MM.1S (cell line): ENCODE measurements at regions not wholly inside any gene's neighbourhood (a gene's known extent, or its start where the extent isn't known, plus 50 kb on each side); places are given as distances from the start of the nearest gene placed in this dataset.

Source experiments
- EZH2 ChIP-seq: fragments of 300-600 bp; sonication (generic); optimal IDR thresholded peaks from 2 replicates; pipeline ENCODE3; 2017; ENCODE audit warnings: low read depth, mild to moderate bottlenecking, antibody characterized with exemption, low read length, mixed read lengths
- EZH2phosphoT487 ChIP-seq: fragments of 300-600 bp; sonication (generic); IDR thresholded peaks from 2 replicates; pipeline ENCODE4 v1.6.1; 2018; ENCODE audit warnings: antibody characterized with exemption, low read length
- TF ChIP-seq, protein P1 (sequence below): fragments of 300-600 bp; sonication (generic); IDR thresholded peaks from 2 replicates; pipeline ENCODE4 v1.5.1; 2016; ENCODE audit warnings: antibody characterized with exemption, low read length, mixed read lengths

DNA sequence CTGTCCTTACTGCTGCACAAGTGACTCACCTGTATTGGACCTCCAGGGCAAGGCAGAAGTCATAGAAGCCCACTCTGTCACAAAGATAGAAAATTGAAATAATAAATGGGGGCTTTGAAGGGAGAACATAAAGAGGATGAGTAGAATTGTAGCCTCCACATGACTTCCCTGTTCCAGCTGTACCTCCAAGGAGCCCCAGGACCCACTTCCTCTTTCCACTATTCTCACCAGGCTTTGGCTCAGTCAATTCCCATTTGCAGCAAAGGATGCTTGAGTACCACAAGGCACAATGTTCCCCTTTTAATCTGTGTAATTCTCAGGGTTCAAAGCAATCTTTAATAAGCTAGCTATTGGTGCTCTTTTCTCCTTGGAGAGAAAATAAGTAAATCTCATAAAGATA is 512.1 kb downstream of the TOX3 start:
- TF ChIP-seq, protein P1, sequence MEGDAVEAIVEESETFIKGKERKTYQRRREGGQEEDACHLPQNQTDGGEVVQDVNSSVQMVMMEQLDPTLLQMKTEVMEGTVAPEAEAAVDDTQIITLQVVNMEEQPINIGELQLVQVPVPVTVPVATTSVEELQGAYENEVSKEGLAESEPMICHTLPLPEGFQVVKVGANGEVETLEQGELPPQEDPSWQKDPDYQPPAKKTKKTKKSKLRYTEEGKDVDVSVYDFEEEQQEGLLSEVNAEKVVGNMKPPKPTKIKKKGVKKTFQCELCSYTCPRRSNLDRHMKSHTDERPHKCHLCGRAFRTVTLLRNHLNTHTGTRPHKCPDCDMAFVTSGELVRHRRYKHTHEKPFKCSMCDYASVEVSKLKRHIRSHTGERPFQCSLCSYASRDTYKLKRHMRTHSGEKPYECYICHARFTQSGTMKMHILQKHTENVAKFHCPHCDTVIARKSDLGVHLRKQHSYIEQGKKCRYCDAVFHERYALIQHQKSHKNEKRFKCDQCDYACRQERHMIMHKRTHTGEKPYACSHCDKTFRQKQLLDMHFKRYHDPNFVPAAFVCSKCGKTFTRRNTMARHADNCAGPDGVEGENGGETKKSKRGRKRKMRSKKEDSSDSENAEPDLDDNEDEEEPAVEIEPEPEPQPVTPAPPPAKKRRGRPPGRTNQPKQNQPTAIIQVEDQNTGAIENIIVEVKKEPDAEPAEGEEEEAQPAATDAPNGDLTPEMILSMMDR = no peak
- TF ChIP-seq EZH2 = no peak
- no peak for TF ChIP-seq EZH2phosphoT487
